ENCODE measurements at regions not wholly inside any gene's neighbourhood (a gene's known extent, or its start where the extent isn't known, plus 50 kb on each side); places are given as distances from the start of the nearest gene placed in this dataset.
"Not testable (repeated sequence)": the region's sequence is repeated elsewhere in the genome, so short reads cannot be mapped to it uniquely, and the experiment has no call there.

- not testable (repeated sequence) for DNase-seq (ENCODE audit: low spot score)
These were observed 5387.6 kb upstream of the TPTE start for GRCh38 chr21:5133824-5134223.

GRCh38 chr21:5136406-5136805 is 5385.0 kb upstream of the TPTE start:
- not testable (repeated sequence) for DNase-seq (ENCODE audit: low spot score)

- not testable (repeated sequence) for DNase-seq (ENCODE audit: low spot score)
These were observed 5384.4 kb upstream of the TPTE start for GRCh38 chr21:5137006-5137405.

GRCh38 chr21:5138687-5139086 is 5382.7 kb upstream of the TPTE start:
- not testable (repeated sequence) for DNase-seq (ENCODE audit: low spot score)

- not testable (repeated sequence) for DNase-seq (ENCODE audit: low spot score)
These were observed 5381.9 kb upstream of the TPTE start for GRCh38 chr21:5139528-5139927.

- DNase-seq (ENCODE audit: low spot score): not testable (repeated sequence)
These were observed 5378.4 kb upstream of the TPTE start for GRCh38 chr21:5143011-5143410.

- DNase-seq (ENCODE audit: low spot score): not testable (repeated sequence)
These were observed 5376.7 kb upstream of the TPTE start for GRCh38 chr21:5144731-5145130.

GRCh38 chr21:5147685-5148084 is 5373.7 kb upstream of the TPTE start:
- not testable (repeated sequence) for DNase-seq (ENCODE audit: low spot score)

GRCh38 chr21:5149222-5149621 is 5372.2 kb upstream of the TPTE start:
- not testable (repeated sequence) for DNase-seq (ENCODE audit: low spot score)

GRCh38 chr21:5153842-5154640 is 5367.3 kb upstream of the TPTE start:
- DNase-seq (ENCODE audit: low spot score): not testable (repeated sequence)

- peak; percentile 84 for DNase-seq (ENCODE audit: low spot score)
These were observed 5366.8 kb upstream of the TPTE start for GRCh38 chr21:5154641-5154982.

- not testable (repeated sequence) for DNase-seq (ENCODE audit: low spot score)
These were observed 5358.4 kb upstream of the TPTE start for GRCh38 chr21:5162693-5163574.

GRCh38 chr21:5165829-5166228 is 5355.6 kb upstream of the TPTE start:
- DNase-seq (ENCODE audit: low spot score): not testable (repeated sequence)
